ENCODE measurements at regions not wholly inside any gene's neighbourhood (a gene's known extent, or its start where the extent isn't known, plus 50 kb on each side); places are given as distances from the start of the nearest gene placed in this dataset.
"Not testable (repeated sequence)": the region's sequence is repeated elsewhere in the genome, so short reads cannot be mapped to it uniquely, and the experiment has no call there.

- DNase-seq (ENCODE audit: low read depth in 1 of 2, low spot score in 1 of 2): no peak
Measured at GRCh38 chr11:95650276-95650675, 139.3 kb downstream of the FAM76B start.

GRCh38 chr11:95647871-95648270, 141.7 kb downstream of the FAM76B start:
- DNase-seq (ENCODE audit: low read depth in 1 of 2, low spot score in 1 of 2): no peak

DNA sequence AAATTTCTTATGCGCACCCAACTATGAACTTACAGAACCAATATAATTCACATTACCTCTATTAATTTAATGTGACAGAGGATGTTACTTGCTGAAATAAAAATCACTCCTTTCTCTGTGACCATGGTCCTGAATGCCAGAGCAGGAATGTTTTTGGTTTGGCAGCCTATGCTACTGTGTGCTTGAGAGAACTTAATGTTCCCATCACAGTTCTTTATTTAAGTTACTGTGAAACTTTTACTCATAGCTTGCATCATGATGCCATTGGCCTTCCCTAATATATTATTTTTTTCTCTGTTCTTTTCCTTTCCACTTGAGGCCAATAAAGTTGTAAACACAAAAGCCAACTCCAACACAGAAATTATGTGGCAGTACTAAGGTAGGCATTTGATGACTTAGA, 142.2 kb downstream of the FAM76B start:
- no peak for DNase-seq (ENCODE audit: low read depth in 1 of 2, low spot score in 1 of 2)

GRCh38 chr11:95641495-95641894, 148.1 kb downstream of the FAM76B start:
- no peak for DNase-seq (ENCODE audit: low read depth in 1 of 2, low spot score in 1 of 2)

DNA sequence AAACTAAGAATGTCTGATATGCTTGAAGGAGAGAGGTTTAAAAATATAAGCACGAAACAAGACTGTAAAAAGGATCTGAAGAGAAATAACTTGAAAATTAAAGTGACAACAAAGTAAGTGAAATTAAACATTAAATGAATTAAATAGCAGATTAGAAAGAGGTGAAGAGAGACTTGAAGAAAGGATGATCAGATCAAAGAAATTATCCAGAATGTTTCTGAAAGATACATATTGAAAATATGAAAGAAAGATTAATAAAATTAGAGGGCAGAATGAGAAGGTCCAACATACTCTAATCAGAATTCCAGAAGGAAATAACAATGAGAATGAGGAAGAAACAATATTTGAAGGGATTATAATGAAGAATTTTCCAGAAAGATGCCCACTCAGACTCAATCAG, 151.1 kb downstream of the FAM76B start:
- no peak for DNase-seq (ENCODE audit: low read depth in 1 of 2, low spot score in 1 of 2)

- DNase-seq (ENCODE audit: low read depth in 1 of 2, low spot score in 1 of 2): no peak
Measured at GRCh38 chr11:95625164-95625900, 164.2 kb downstream of the FAM76B start.

- no peak for DNase-seq (ENCODE audit: low read depth in 1 of 2, low spot score in 1 of 2)
Measured at GRCh38 chr11:95616256-95616804, 173.3 kb downstream of the FAM76B start.

DNA sequence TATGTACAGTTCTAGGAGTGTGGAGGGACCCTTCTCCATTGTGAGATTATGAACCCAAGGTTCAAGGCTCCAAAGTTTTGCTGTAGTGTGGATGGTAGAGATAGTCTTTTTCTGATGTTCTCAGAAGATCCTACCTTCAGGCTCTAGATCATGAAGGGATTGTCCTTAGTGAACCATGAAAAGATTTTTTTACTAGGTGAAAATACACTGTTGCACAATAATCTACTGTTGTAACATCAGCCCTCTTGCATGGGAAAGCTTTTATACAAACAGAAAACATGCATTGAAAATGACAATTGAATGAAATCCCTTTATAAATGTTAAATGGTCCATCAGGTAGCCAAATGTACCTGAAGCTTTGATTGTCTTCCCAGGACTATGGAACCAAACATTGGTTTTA, 177.8 kb downstream of the FAM76B start:
- no peak for DNase-seq (ENCODE audit: low read depth in 1 of 2, low spot score in 1 of 2)

DNA sequence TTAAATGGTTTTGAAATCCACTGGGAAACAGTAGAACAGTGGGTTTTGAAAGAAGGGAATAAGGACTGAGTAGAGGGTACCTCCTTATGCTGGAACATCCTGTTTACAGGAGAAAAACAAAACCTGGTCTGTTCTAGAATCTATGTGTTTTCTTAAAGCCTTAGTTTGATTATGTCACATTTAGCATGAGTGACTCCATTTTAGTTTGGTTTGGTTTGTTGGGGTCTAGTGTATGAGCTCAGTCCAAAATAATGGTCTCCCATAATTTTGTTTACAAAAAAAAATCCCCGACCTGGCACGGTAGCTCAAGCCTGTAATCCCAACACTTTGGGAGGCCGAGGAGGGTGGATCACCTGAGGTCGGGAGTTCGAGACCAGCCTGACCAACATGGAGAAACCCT, 179.4 kb downstream of the FAM76B start:
- DNase-seq (ENCODE audit: low read depth in 1 of 2, low spot score in 1 of 2): not testable (repeated sequence)

DNA sequence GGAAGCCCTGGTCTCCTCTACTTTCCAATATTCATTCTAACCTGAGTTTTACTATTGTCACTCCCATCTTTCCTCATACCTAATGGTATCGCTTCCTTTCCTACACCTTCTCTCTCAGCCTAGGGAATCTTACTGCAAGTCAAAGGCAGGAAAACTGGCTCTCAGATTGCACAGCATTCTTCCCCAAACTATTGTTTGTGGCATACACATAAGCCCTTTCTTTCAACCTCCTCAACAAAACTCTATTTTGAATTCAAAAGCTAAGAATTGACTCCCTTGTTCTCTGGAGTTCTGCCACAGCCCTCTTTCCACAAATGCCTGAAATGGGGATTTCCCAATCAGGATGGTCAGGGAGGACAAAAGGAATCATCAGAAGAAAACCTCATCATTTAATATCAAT, 181.5 kb downstream of the FAM76B start:
- no peak for DNase-seq (ENCODE audit: low read depth in 1 of 2, low spot score in 1 of 2)

GRCh38 chr11:95606824-95607223, 182.8 kb downstream of the FAM76B start:
- no peak for DNase-seq (ENCODE audit: low read depth in 1 of 2, low spot score in 1 of 2)

DNA sequence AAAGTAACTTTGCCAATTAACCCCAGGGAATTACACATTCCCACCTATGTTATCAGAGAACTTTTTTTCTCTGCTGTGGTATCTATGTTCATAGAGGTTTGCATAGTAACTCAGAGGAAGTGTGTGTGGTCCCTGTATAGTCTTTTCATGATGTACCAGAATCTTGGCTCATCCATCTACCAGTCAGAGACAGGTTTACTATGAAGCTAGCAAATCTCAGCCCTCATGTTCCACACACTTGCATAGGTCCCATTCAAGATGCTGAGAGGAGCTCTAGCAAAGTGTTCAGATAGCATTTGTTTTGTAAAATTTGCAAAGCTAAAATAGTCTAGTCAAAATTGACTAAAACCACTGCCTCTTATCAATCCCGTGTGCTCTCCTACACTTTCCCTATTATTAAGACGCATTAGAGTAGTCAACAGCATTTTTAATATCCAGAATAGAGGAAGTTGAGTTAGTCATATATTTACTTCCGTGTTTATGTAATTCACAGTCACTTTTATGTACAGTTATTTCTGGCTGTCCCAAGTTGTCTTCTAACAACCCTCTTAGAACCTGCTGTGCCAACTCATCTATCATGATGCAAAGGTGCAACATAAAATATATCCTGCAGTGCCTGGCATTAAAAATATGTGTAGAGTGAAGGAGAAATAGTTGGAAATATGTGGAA, 184.2 kb downstream of the FAM76B start:
- no peak for DNase-seq (ENCODE audit: low read depth in 1 of 2, low spot score in 1 of 2)

DNA sequence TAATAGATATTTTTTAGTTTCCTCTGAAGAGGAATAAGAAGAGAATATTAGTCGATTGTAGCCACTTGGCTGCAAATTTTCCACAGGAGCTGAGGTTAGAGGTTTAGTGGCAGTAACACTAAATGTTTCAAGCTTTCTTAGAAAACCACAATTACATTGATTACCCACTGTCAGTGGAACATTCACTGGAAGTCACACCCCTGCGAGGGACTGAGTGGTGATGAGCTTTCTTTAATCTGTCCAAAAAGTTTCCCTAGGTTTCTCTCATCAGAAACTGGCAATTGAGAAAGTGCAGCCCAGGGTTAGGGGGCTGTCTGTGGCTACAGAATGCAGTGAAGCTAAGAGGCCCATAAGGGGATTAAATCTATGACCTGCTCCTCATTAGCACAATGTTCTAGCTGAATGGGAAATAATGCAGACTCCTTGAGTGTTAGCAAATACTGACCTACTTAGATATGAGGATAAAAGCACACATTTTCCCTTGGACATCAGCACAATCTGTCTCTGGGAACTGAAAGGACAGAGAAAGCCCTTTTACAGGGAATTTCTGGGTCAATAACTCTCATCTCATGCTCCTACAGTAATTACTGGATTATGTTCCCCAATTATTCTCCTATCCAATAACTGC, 189.5 kb downstream of the FAM76B start:
- no peak for DNase-seq (ENCODE audit: low read depth in 1 of 2, low spot score in 1 of 2)

DNA sequence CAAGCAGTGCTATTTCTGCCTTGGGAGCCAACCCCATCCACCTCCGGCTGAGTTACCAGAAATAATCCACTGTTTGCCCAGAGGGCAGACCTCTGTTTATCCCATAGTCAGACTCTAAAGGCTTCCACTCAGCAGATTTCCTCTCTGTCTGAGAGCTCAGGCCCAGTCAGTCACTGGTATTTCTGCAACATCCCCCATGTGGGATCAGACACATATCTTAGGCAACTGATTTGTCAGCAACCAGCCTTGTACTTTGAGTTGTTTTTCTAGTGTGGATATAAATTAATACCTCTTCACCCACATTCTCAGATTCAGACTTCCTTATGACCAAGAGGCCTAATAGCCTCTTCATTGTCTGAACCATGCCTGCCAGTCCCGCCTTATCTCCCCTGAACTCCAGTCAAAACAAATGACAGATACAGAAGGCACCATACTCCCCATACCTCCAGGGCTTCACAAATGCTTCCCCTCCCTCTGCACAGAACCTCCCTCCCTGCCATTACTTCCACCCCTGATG, 193.6 kb downstream of the FAM76B start:
- DNase-seq (ENCODE audit: low read depth in 1 of 2, low spot score in 1 of 2): no peak

- no peak for DNase-seq (ENCODE audit: low read depth in 1 of 2, low spot score in 1 of 2)
Measured at GRCh38 chr11:95595541-95595940, 194.0 kb downstream of the FAM76B start.

DNA sequence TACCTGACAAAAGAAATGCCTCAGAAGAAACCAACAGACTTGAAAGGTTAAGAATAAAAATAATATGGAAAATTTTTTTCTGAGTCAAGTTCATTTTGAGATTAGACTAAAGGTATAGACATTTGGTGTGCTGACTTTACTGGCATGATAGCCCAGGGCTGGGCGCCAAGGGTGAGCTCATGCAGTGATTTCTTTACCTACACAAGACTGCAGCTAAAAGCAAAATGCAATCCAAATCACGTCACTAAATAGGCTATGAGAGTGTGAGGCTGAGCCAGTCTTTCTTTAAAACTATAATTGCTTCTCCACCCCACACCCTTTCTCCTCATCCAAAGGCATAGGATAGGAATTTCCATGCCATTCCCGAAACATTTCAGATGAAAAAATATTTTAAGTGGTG, 196.5 kb downstream of the FAM76B start:
- no peak for DNase-seq (ENCODE audit: low read depth in 1 of 2, low spot score in 1 of 2)

GRCh38 chr11:95592471-95592870, 197.1 kb downstream of the FAM76B start:
- DNase-seq (ENCODE audit: low read depth in 1 of 2, low spot score in 1 of 2): no peak

GRCh38 chr11:95589893-95590612, 199.5 kb downstream of the FAM76B start:
- DNase-seq (ENCODE audit: low read depth in 1 of 2, low spot score in 1 of 2): no peak

- DNase-seq (ENCODE audit: low read depth in 1 of 2, low spot score in 1 of 2): no peak
Measured at GRCh38 chr11:95588821-95589220, 200.8 kb downstream of the FAM76B start.

DNA sequence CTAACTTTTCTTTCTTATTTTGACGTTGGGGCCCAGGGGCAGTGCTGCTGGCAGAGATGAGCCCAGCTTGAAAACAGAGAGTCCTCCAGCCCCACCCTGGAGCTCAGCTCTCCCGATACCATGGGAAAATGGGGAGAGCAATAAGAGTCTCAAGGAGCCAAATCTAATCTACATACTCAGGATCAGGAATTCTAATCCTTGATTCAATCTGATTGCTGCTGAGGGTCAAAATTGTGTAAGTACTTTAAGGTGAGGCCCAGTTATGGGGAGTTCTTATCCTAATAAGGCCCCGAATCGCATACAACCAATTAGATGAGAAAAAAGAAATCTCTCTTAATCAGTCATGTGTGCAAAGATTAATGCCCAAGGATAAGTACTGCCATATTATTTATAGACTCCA, 202.9 kb downstream of the FAM76B start:
- no peak for DNase-seq (ENCODE audit: low read depth in 1 of 2, low spot score in 1 of 2)

- DNase-seq (ENCODE audit: low read depth in 1 of 2, low spot score in 1 of 2): no peak
Measured at GRCh38 chr11:95586155-95586554, 203.4 kb downstream of the FAM76B start.

Data from activated T-helper 1 cell treated with anti-CD3 and anti-CD28 coated beads, Interleukin-2, amount 50 U/mL, for 16 hours (primary cell).